Endothelial cell of umbilical vein (primary cell): ENCODE measurements at regions not wholly inside any gene's neighbourhood (a gene's known extent, or its start where the extent isn't known, plus 50 kb on each side); places are given as distances from the start of the nearest gene placed in this dataset.

Source experiments
- BruUV-seq: library from RNA; stranded (reverse); fragments of 400-500 nt; replicated peaks from 2 replicates; lab custom pipeline; 2021; lab: Mats Ljungman, UMichigan
- CTCF ChIA-PET: fragments of 300-600, 350-600 bp; sonication (Branson Sonifier 250); formaldehyde crosslinking; loops from one replicate; lab custom pipeline; 2021; ENCODE audit warnings: antibody characterized with exemption, inconsistent platforms; lab: Charles Lee
- POLR2A ChIA-PET: fragments of 300-600, 350-600 bp; sonication (Branson Sonifier 250); formaldehyde crosslinking; loops from one replicate; lab custom pipeline; 2021; ENCODE audit warnings: antibody characterized with exemption, inconsistent platforms; lab: Charles Lee
- DNase-seq: peaks from one replicate; pipeline ENCODE4 v3.0.0-alpha.2; 2011; ENCODE audit warnings: low read depth, low spot score
- FAIRE-seq: peaks from 2 replicates; lab custom pipeline; 2011; peaks lifted over from hg19 to GRCh38; lab: Jason Lieb, UNC
- H2AFZ ChIP-seq: 2 replicates; pipeline ENCODE4 v1.6.0; 2012; ENCODE audit warnings: low read depth, low read length, control low read depth, inconsistent platforms
- H3K27ac ChIP-seq: 2 replicates; pipeline ENCODE4 v1.5.1; 2011; ENCODE audit warnings: low read depth, mild to moderate bottlenecking, control low read depth, low read length, moderate library complexity; ENCODE audit not compliant: insufficient read depth
- H3K27me3 ChIP-seq, 2 experiments: 2 replicates each; pipeline versions ENCODE4 v1.6.0 to v1.6.1; 2011; ENCODE audit warnings: low read length in 2 of 2, mixed read lengths in 1 of 2; ENCODE audit not compliant: control insufficient read depth in 2 of 2, insufficient read depth in 2 of 2
- H3K36me3 ChIP-seq, 2 experiments: 2 replicates in 1 of 2; 3 replicates in 1 of 2; pipeline ENCODE4 v1.5.1; 2011; ENCODE audit warnings: low read length in 2 of 2, mild to moderate bottlenecking in 1 of 2, moderate library complexity in 1 of 2; ENCODE audit not compliant: control insufficient read depth in 2 of 2, insufficient read depth in 2 of 2; ENCODE audit errors: extremely low read depth in 1 of 2
- H3K4me1 ChIP-seq: 3 replicates; pipeline ENCODE4 v1.5.1; 2011; ENCODE audit warnings: mild to moderate bottlenecking, low read length; ENCODE audit not compliant: control insufficient read depth, insufficient read depth; ENCODE audit errors: extremely low read depth
- H3K4me2 ChIP-seq: 2 replicates; pipeline ENCODE4 v1.6.1; 2011; ENCODE audit warnings: low read length, control low read depth, mixed read lengths; ENCODE audit not compliant: insufficient read depth
- H3K4me3 ChIP-seq, 3 experiments: fragments of 200-600 bp in 1 of 3; sonication (generic), shearing (Covaris generic) in 1 of 3; replicated peaks in 1 of 3; 2 replicates each; pipeline ENCODE4 v1.5.1; 2011 to 2016; ENCODE audit warnings: control low read depth in 3 of 3, low read length in 3 of 3, mild to moderate bottlenecking in 2 of 3, inconsistent platforms in 1 of 3, low read depth in 1 of 3, moderate library complexity in 1 of 3; ENCODE audit not compliant: insufficient read depth in 1 of 3
- H3K79me2 ChIP-seq: 2 replicates; pipeline ENCODE4 v1.6.0; 2012; ENCODE audit warnings: low read length, inconsistent platforms; ENCODE audit not compliant: control insufficient read depth, insufficient read depth
- H3K9ac ChIP-seq: replicated peaks from 2 replicates; pipeline ENCODE3; 2011; ENCODE audit warnings: low read length, control low read depth; ENCODE audit not compliant: insufficient read depth; ENCODE audit errors: extremely low read depth
- H3K9me1 ChIP-seq: replicated peaks from 3 replicates; pipeline ENCODE4 v1.6.0; 2011; ENCODE audit warnings: mild to moderate bottlenecking, low read length; ENCODE audit not compliant: control insufficient read depth, insufficient read depth; ENCODE audit errors: extremely low read depth
- H3K9me3 ChIP-seq: replicated peaks from 2 replicates; pipeline ENCODE4 v1.5.1; 2012; ENCODE audit warnings: low read length, inconsistent platforms; ENCODE audit not compliant: control insufficient read depth, insufficient read depth
- H4K20me1 ChIP-seq: replicated peaks from 2 replicates; pipeline ENCODE3; 2011; ENCODE audit warnings: mild to moderate bottlenecking, low read length; ENCODE audit not compliant: control insufficient read depth, insufficient read depth; ENCODE audit errors: extremely low read depth
- EZH2 ChIP-seq: IDR thresholded peaks from 2 replicates; pipeline ENCODE4 v1.6.1; 2012; ENCODE audit warnings: borderline replicate concordance, low read depth, mild to moderate bottlenecking, moderate library complexity, low read length, inconsistent platforms; ENCODE audit not compliant: severe bottlenecking
- FOS ChIP-seq: IDR thresholded peaks from 2 replicates; pipeline ENCODE4 v1.6.1; 2011; ENCODE audit warnings: mild to moderate bottlenecking, low read length, moderate library complexity, borderline replicate concordance; ENCODE audit not compliant: insufficient read depth
- GATA2 ChIP-seq: IDR thresholded peaks from 2 replicates; pipeline ENCODE4 v1.7.0; 2011; ENCODE audit warnings: low read depth, mild to moderate bottlenecking, moderate library complexity, mixed read lengths, low read length; ENCODE audit not compliant: insufficient read length, insufficient read depth
- JUN ChIP-seq: IDR thresholded peaks from 2 replicates; pipeline ENCODE4 v1.6.1; 2011; ENCODE audit warnings: borderline replicate concordance, low read depth; ENCODE audit not compliant: insufficient read length, insufficient read depth
- MYC ChIP-seq: IDR thresholded peaks from one replicate; pipeline ENCODE4 v1.6.1; 2011; ENCODE audit warnings: mild to moderate bottlenecking, low read depth, low read length
- POLR2A ChIP-seq: IDR thresholded peaks from 2 replicates; pipeline ENCODE4 v1.6.1; 2012; ENCODE audit warnings: low read depth, mild to moderate bottlenecking, control low read depth, low read length
- POLR2AphosphoS5 ChIP-seq: IDR thresholded peaks from 2 replicates; pipeline ENCODE4 v1.6.1; 2012; ENCODE audit warnings: low read depth, mild to moderate bottlenecking, control low read depth, low read length, moderate library complexity; ENCODE audit not compliant: insufficient read depth
- dilution Hi-C: fragments of 300-500 bp; cut with MboI; formaldehyde crosslinking; loops from one replicate; pipeline ENCODE4 v1.15.0; 2019; ENCODE audit warnings: low sequenced_read_pairs; ENCODE audit not compliant: extremely low pct_ligation_motif_present
- intact Hi-C: fragments of 100-400 bp; cut with micrococcal nuclease; formaldehyde crosslinking; loops from one replicate; pipeline ENCODE4 v1.10.0; 2022
- TF ChIP-seq, protein P1 (sequence below): IDR thresholded peaks from 2 replicates; pipeline ENCODE4 v1.6.1; 2011; ENCODE audit not compliant: insufficient read depth, insufficient read length
- TF ChIP-seq, protein P2 (sequence below), 2 donors: IDR thresholded peaks; 1 replicate in 1 of 2; 2 replicates in 1 of 2; pipeline ENCODE4 v1.5.1; 2011; ENCODE audit warnings: low read length in 2 of 2, mild to moderate bottlenecking in 2 of 2, moderate library complexity in 2 of 2, control low read depth in 1 of 2, inconsistent platforms in 1 of 2, low read depth in 1 of 2; ENCODE audit not compliant: insufficient read depth in 1 of 2; ENCODE audit errors: extremely low read depth in 1 of 2

DNA sequence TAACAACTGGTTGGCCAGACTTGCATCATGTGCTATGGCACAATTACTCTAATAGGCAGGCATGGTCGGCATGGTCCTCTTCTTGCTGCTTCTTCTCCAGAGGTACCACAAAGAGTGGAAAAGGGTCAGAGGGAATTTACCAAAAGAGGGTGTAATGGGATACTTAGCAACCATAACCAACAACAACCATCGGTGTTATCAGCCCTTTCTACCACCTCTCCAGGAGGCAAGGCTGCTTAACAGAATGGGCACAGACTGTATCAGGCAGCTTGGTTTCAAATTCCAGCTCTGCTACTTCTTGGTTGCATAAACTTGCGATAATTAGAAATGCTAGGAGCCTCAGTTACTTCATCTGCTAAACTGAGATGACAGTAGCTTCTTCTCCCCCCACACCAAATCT is 284.6 kb upstream of the CRBN start:
- dilution Hi-C loops = no loop called here
- TF ChIP-seq JUN = no peak
- TF ChIP-seq, protein P1, sequence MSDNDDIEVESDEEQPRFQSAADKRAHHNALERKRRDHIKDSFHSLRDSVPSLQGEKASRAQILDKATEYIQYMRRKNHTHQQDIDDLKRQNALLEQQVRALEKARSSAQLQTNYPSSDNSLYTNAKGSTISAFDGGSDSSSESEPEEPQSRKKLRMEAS = no peak
- no peak for TF ChIP-seq GATA2
- TF ChIP-seq FOS = no peak
- no peak for TF ChIP-seq MYC
- TF ChIP-seq POLR2A = no peak
- TF ChIP-seq EZH2 = no peak
- TF ChIP-seq, protein P2, sequence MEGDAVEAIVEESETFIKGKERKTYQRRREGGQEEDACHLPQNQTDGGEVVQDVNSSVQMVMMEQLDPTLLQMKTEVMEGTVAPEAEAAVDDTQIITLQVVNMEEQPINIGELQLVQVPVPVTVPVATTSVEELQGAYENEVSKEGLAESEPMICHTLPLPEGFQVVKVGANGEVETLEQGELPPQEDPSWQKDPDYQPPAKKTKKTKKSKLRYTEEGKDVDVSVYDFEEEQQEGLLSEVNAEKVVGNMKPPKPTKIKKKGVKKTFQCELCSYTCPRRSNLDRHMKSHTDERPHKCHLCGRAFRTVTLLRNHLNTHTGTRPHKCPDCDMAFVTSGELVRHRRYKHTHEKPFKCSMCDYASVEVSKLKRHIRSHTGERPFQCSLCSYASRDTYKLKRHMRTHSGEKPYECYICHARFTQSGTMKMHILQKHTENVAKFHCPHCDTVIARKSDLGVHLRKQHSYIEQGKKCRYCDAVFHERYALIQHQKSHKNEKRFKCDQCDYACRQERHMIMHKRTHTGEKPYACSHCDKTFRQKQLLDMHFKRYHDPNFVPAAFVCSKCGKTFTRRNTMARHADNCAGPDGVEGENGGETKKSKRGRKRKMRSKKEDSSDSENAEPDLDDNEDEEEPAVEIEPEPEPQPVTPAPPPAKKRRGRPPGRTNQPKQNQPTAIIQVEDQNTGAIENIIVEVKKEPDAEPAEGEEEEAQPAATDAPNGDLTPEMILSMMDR (IDR thresholded peaks at IDR 0.05; ENCODE audit: extremely low read depth in 1 of 2, insufficient read depth in 1 of 2, low read depth in 1 of 2, low read length in 2 of 2) = no peak
- no peak for TF ChIP-seq POLR2AphosphoS5

More for the DNA sequence above, 284.6 kb upstream of the CRBN start:
- Histone ChIP-seq H3K9me1 (no peaks in the 10 kb centered on the region), H2AFZ (no peak overlapping the region), H4K20me1 (no peaks in the 10 kb centered on the region), H3K4me1 (no peaks in the 10 kb centered on the region), H3K79me2 (no peaks in the 10 kb centered on the region), H3K27me3 (no peaks in the 10 kb centered on the region), H3K9me3 (peaks cover 2% of the 10 kb centered on the region), H3K27ac (no peak overlapping the region), H3K9ac (no peak overlapping the region), H3K4me3 (no peak overlapping the region), H3K4me2 (no peak overlapping the region), H3K36me3 (no peaks in the 10 kb centered on the region)
- DNase-seq = no peak
- no TSS peak for BruUV-seq
- ChIA-PET CTCF (no interaction called here), POLR2A (no interaction called here)
- FAIRE-seq = no peak
- intact Hi-C loops = no loop called here
